ENCODE measurements at regions not wholly inside any gene's neighbourhood (a gene's known extent, or its start where the extent isn't known, plus 50 kb on each side); places are given as distances from the start of the nearest gene placed in this dataset.

DNA sequence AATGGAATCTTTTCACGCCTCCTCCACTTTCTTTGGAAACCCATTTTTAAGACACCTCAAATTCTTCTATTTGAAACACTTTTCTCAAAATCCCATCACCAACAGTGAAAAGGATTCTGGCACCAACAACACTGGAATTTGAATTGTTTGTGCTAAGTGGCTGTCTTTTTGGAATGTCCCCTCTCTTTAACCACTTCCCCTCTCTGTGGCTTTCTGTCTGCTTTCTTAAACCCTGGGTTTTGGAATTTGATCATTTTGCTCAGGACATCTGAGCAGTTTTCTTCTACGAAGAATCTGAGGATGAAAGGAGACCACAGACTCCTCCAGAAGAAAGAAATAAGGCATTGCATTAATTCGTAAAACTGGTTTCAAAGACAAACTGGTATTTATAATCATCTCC is 89.0 kb downstream of the MXRA5 start:
- in situ Hi-C loops (cut with HindIII; ENCODE audit: low sequenced_read_pairs): loop anchor here (5.0 kb wide), 1 partner anchor 80 kb away; no protein-coding TSS in a partner anchor

DNA sequence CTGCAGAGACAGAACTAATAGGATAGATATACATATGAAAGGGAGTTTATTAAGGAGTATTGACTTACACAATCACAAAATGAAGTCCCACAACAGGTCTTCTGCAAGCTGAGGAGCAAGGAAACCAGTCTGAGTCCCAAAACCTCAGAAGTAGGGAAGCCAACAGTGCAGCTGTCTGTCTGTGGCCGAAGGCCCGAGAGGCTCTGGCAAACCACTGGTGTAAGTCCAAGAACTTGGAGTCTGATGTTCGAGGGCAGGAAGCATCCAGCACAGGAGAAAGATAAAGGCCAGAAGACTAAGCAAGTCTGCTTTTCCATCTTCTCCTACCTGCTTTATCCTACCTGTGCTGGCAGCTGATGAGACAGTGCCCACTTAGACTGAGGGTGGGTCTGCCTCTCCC is 89.6 kb downstream of the MXRA5 start:
- in situ Hi-C loops (cut with HindIII; ENCODE audit: low sequenced_read_pairs): loop anchor here (5.0 kb wide), 1 partner anchor 80 kb away; no protein-coding TSS in a partner anchor

DNA sequence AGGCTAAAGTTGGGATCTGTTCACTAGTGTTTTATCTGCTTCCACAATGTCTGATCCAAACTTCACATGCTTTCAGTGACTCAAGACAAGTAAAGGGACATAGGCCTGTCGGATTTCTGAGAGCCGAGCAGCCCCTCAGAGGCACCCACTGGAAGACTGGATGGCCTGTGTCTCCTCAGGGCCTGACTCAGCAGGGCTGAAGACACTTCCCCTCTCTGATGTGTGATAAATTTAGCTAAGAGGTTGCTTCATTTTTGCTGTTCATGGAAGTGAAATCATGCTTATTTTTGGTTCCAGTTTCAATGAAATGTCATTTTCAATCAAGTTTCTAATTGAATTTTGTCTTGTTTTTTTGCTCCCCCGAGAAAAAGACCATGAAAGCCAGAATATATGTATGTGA is 93.7 kb downstream of the MXRA5 start:
- in situ Hi-C loops (cut with HindIII; ENCODE audit: low sequenced_read_pairs): no loop called here

DNA sequence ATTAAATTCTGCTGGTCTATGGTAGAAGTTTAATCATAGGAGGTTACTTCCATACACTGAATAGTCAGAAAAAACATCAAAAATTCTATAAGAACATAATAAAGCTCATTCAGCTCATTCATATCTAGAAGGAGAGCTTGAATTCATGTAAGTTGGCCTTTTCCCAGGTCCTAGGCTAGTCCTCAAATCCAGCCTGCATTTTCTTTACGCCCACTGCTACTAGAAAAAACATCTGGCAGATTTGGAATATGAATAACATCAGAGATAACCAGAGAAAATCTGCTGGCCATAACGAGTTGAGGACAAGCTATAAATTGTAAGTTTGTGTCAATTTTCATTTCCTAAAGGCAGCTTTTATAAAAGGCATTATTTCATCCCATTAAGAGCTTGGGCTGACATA is 95.5 kb downstream of the MXRA5 start:
- in situ Hi-C loops (cut with HindIII; ENCODE audit: low sequenced_read_pairs): no loop called here

DNA sequence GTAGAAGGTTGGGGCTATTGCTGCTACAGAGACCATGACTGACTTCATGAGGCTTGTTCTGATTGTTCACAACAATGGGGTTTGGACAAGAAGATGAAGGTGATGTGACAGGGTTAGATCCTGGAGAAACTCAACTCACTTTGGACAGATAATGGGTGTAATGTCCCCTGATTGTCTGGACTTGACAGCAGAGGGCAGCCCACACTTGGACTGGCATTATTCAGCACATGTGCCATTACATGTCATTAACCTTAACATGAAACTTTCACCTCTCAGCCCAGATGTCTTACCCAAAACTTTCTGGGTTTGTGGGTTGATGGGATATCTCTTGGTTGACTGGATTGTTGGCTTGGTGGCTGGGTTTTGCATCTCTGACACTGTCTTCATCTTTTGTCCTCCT is 101.5 kb downstream of the MXRA5 start:
- in situ Hi-C loops (cut with HindIII; ENCODE audit: low sequenced_read_pairs): loop anchor here (5.0 kb wide), 1 partner anchor 38 kb away; no protein-coding TSS in a partner anchor

DNA sequence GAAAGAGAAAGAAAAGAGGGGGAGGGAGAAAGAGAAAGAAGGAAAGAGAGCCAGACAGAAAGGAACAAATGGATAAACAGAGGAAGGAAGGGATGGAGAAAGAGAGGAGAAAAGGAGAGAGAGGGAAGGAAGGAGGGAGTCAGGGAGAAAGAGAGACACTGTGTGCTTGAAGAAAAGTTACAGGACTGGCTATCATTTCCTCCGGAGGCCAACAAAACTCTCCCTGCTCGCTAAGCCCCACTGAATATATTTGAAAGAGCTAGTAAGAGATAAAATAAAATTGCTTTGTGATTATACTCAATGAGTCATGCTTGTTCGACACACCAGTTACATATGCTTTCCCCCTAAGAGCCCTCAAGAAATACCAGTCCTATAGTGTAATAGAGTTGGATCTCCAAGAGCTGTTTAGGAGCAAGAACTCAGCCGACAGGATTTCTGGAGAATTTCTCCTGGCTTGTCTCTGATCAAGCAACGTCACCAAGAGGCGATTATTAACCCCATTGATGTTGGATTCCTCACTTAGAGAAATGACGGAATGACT is 102.2 kb downstream of the MXRA5 start:
- in situ Hi-C loops (cut with HindIII; ENCODE audit: low sequenced_read_pairs): no loop called here

DNA sequence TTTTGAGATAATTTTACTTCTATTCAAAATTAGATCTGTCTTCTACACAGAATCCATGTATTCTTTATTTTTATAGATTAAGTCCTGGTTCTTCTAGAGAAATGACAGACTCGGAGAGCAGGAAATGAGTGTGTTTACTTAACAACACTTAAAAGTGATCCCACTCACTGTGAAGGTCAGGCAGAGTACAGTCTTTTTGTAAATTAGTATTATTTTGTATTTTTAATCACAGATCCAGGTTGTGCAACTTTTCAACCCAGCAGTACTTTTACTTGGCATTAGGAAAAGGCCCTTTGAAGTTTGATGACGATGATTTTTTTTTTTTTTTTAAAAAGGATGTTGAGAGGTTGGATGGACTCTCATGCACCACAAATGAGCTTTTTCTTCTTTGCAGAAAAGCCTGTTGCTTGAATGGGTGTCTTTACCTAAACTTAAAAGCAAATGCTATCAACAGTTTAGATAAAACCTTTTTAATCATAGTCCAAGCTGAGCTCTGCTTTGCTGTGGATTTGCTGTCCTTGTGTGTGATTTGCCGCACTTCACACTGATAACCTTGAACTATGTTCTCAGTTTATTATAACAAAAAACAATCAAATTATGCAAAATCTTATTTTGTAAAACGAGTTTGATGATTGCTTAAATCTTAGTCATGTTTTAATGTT is 114.1 kb downstream of the MXRA5 start:
- in situ Hi-C loops (cut with HindIII; ENCODE audit: low sequenced_read_pairs): no loop called here

DNA sequence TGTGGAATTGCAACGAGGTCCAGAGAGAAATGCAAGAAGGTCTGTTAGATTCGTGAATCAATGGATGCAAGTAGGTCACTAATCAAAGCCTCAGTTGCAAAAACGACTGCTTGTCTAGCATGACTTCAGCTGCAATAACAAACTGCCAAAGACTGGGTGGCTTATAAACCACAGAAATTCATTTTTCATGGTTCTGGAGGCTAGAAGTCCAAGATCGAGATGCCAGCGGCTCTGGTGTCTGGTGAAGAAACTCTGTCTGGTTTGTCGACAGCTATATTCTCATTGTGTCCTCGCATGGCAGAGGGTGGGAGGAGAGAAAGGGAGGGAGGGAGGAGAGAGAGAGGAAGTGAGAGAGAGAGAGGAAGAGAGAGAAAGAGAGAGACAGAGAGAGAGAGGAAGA is 114.7 kb downstream of the MXRA5 start:
- in situ Hi-C loops (cut with HindIII; ENCODE audit: low sequenced_read_pairs): no loop called here

DNA sequence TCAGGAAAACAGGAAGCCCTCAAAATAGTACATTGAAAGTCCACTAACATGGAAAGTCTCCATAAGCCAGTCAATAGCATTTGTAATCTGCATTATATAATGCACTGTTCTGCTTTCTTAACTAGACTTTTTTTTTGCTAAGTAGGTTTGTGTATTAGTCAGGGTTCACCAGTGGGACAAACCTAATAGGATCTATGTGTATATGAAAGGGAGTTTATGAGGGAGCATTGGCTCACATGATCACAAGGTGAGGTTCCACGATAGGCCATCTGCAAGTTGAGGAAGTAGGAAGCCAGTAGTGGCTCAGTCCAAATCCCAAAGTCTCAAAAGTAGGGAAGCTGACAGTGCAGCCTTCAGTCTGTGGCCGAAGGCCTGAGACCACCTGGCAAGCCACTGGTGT is 116.0 kb downstream of the MXRA5 start:
- in situ Hi-C loops (cut with HindIII; ENCODE audit: low sequenced_read_pairs): no loop called here

DNA sequence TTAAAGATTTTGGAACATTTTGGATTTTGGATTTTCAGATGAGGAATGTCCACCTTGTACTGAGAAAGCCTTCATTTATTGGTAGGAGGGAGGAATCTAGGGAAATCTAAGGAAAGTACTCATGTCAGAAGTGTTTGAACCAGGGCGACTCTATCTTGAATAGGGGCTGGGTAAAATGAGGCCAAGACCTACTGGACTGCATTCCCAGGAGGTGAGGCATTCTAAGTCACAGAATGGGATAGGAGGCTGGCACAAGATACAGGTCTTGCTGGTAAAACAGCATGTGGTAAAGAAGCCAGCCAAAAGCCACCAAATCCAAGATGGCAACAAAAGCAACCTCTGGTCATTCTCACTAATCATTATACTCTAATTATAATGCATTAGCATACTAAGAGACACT is 118.9 kb downstream of the MXRA5 start:
- in situ Hi-C loops (cut with HindIII; ENCODE audit: low sequenced_read_pairs): no loop called here

DNA sequence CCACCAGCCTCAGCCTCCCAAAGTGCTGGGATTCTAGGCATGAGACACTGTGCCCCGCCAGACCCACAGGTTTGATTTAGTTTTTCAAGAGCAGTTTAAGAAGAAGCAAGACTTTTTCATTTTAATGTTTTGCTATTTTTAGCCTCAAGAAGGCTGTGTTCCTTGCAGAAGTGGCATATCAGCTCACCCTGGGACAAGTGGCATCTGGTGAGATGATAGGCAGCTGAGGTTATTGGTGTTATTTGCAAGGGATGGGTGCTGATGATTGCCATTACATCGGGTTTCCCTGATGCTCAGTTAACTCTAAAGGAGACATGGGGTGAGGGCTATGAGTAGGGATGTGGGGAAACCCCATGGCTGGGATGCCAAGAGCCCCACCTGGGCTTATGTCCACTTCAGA is 120.4 kb downstream of the MXRA5 start:
- in situ Hi-C loops (cut with HindIII; ENCODE audit: low sequenced_read_pairs): no loop called here

DNA sequence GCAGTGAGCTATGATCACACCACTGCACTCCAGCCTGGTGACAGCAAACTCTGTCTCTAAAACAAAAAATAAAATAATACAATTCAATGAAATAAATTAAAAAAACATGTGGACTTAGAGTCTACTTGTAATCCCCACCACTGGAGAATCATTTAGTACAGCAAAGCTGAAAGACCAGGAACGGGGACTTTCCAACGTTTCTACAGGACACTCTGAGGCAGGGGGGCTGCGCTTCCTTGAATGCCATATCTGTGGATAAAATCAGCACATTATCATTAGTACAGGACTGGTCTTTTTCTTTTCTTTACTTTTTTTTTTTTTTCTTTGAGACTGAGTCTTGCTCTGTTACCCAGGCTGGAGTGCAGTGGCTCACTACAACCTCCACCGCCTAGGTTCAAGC is 124.8 kb downstream of the MXRA5 start:
- in situ Hi-C loops (cut with HindIII; ENCODE audit: low sequenced_read_pairs): no loop called here

DNA sequence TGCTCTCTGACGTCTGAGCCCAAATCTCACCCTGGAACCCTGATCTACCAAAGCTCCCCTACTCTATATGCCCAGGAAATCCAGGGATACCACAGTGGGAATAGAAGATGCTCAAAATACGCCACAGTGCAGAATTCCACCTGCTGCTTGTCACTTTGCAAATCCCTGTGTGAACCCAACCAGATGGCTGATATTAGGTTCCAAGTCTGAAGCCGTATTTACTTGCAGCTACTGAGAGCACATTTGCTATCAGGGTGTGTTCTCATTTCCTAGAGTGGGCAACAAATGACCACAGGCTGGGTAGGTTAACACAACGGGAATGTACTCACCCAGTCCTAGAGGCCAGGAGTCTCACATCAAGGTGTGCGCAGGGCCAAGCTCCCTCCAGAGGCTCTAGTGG is 126.8 kb downstream of the MXRA5 start:
- in situ Hi-C loops (cut with HindIII; ENCODE audit: low sequenced_read_pairs): no loop called here

DNA sequence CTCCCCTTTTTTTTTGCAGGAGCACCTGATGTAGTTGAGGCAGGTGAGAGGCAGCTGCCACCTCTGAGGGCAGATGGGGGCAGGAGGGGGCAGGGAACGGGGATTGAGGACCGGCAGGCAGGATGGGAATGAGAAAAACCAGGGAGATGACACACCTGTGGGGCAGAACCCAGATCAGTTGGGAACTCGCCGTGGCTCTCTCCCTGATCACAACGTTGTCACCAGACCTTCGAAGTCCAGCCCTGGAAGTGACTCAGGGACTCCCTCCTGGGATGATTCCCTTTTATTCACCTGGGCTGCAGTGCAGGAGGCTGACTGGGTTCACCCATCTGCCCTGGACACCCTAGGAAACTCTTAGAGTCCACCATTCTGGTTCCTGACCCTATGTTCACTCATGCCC is 127.2 kb downstream of the MXRA5 start:
- in situ Hi-C loops (cut with HindIII; ENCODE audit: low sequenced_read_pairs): no loop called here

DNA sequence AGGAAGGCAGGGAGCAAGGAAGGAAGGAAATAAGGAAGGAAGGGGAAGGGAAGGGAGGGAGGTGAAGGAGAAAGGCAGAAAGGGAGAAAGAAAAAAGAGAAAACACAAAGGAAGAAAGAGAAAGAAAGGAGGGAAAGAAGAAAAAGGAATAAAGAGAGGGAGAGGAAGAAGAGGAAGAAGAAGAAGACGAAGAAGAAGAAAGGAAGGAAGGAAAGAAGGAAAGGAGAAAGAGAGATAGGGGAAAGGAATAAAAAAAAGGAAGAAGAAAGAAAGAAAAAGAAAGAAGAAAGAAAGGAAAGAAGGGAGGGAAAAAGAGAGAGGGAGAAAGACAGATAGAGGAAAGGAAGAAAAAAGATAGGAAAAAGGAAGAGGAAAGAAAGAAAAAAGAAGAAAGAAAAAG is 128.0 kb downstream of the MXRA5 start:
- in situ Hi-C loops (cut with HindIII; ENCODE audit: low sequenced_read_pairs): no loop called here

DNA sequence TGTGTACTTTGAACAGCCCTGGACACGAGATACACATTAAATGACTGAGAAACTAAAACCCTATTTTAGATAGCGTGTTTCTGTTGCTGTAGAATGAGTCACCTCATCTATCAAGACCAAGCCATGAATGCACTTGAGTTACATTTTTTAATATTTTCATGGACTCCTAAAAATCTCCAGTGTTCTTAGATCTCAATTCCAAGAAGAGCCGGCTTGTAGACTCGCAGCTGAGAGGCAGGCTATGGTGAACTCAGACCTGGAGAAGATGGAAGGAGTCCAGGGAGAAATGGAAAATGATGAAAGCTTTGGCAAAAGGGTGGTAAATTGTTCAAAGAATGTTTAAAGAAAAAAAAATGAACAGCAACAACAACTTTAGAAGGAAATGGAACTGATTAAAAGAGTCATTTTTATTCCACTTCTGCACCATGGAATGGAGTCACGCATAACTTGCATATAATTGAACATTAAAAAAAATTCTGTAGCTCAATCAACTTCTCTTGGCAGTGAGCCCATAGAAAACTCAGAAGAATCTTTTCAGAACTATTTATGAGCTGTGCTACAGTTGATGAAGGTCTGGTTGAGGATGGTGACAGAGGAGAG is 129.8 kb downstream of the MXRA5 start:
- in situ Hi-C loops (cut with HindIII; ENCODE audit: low sequenced_read_pairs): no loop called here

DNA sequence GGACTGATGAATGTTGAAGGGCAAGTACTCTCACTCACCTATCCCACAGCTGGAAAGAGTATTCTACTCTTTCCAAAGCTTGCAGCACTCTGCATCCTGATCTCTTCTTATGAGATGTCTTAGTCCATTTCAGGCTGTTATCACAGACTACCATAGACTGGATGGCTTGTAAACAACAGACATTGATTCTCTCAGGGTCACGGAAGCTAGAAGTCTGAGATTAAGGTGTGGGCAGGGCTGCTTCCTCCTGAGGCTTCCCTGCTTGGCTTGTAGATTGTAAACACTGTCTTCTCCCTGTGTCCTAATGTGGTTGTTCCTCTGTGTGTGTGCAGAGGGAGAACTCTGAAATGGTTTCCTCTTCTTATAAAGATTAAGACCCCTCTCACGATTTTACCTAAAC is 131.2 kb downstream of the MXRA5 start:
- in situ Hi-C loops (cut with HindIII; ENCODE audit: low sequenced_read_pairs): no loop called here

DNA sequence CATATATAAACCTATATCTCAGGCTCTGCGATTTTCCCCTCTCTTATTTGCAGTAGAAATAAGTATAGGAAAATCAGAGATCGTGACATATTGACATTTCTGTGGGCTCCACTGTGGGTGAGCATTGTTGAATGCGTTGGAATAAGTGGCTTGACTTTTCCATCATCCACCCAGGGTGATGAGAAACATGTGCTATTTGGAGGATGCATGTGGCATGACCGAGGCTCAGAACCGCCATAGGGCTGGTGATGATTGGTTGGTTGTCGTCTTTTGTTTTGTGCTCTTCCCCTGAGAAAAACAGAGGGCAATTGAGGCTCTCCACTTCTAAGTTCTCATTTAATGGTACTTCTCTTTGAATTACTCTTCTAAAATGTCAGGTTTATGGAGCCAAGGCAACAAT is 140.1 kb downstream of the MXRA5 start:
- in situ Hi-C loops (cut with HindIII; ENCODE audit: low sequenced_read_pairs): loop anchor here (5.0 kb wide), 1 partner anchor 41 kb away; no protein-coding TSS in a partner anchor

DNA sequence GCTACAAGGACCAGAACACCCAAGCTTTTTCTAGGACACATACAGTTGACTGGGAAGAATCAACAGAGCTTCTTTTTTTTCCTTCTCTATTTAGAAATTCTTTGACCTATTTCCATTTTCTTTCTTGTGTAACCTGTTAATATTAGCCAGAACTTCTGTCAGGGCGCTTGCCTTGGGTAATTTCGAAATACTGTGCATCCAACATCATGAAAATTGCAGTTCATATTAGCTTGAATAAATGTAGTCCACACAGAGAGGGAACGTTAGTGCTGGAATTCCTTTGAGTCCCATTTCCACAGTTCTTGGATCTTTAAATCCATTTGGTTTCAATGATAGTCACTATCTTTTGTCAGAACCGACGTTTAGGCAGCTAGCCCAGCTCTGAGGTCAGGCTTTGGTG is 141.8 kb downstream of the MXRA5 start:
- in situ Hi-C loops (cut with HindIII; ENCODE audit: low sequenced_read_pairs): loop anchor here (5.0 kb wide), 1 partner anchor 43 kb away; no protein-coding TSS in a partner anchor

DNA sequence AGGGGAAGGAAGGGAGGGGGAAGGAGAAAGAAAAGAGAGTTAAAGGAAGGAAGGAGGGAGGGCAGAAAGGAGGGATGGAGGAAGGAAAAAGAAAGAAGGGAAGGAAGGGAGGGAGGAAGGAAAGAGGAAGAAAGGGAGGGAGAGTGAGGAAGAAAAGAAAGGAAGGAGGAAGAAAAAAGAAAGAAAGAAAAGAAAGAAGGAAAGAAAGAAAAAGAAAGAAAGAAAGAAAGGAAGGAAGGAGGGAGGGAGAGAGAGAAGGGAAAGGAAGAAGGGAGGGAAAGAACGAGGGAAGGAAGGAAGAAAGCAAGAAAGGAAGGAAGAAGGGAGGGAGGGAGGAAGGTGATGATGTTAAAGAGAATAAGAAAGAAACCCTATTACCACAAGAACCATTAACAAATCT is 150.6 kb downstream of the MXRA5 start:
- in situ Hi-C loops (cut with HindIII; ENCODE audit: low sequenced_read_pairs): no loop called here

DNA sequence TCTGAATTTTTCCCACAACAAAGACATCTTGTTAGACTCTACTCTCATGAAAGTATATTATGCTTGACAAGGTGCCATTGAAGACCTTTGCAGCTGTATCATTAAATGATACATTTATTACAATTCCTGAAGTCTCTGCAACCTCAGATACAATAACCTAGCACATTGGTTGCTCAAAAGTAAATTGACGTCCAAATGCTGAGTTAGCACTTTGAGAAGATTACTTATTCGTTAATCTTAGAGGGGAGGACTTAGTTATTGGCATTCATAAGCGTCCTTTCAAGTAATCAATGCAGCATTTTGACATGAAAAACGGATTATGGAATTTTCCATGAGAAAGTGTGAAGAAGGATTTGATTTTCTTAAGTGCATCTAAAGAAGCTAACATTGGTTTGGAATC is 151.6 kb downstream of the ARSF start:
- in situ Hi-C loops (cut with HindIII; ENCODE audit: low sequenced_read_pairs): no loop called here

DNA sequence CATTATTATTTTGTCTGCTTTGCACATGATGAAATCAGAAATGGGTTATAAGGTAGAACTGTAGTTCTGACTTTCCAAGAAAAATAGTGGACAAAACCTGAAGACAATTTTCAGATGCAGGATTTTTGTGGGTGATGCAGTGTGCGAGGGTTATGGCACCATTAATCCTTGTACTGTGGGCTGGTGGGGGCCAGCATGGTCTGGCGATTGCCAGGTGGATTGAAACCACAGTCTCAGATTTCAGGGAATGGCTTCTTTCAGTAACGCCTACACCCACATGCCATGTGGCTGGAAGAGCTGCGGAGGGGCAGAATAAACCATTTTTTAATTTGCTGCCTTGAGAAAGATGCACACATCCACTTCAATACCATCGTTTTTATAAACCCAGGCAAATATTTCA is 150.5 kb downstream of the ARSF start:
- in situ Hi-C loops (cut with HindIII; ENCODE audit: low sequenced_read_pairs): no loop called here
